H9 (cell line): ENCODE measurements at regions not wholly inside any gene's neighbourhood (a gene's known extent, or its start where the extent isn't known, plus 50 kb on each side); places are given as distances from the start of the nearest gene placed in this dataset.

ENCODE experiments used
- DNase-seq: peaks from one replicate; pipeline ENCODE4 v3.0.0-alpha.2; 2017
- H2AFZ ChIP-seq: one replicate; pipeline ENCODE4 v1.6.1; 2013; ENCODE audit warnings: mild to moderate bottlenecking, low read length, control low read depth, moderate library complexity
- H2AK5ac ChIP-seq: 2 replicates; pipeline ENCODE4 v1.6.1; 2013; ENCODE audit warnings: low read length, control low read depth, mixed read lengths; ENCODE audit not compliant: insufficient read length
- H2BK120ac ChIP-seq: one replicate; pipeline ENCODE4 v1.6.1; 2013; ENCODE audit warnings: low read depth, mild to moderate bottlenecking, low read length, control low read depth, inconsistent platforms; ENCODE audit not compliant: poor library complexity, severe bottlenecking
- H2BK12ac ChIP-seq: 2 replicates; pipeline ENCODE4 v1.6.1; 2013; ENCODE audit warnings: low read length, control low read depth, mixed read lengths, low read depth; ENCODE audit not compliant: insufficient read length
- H2BK15ac ChIP-seq: 2 replicates; pipeline ENCODE4 v1.6.1; 2013; ENCODE audit warnings: low read depth, low read length, control low read depth
- H2BK20ac ChIP-seq: one replicate; pipeline ENCODE4 v1.6.1; 2013; ENCODE audit warnings: low read depth, mild to moderate bottlenecking, low read length, control low read depth, inconsistent platforms; ENCODE audit not compliant: poor library complexity, severe bottlenecking
- H2BK5ac ChIP-seq: 2 replicates; pipeline ENCODE4 v1.6.1; 2013; ENCODE audit warnings: low read length, control low read depth, mixed read lengths; ENCODE audit not compliant: insufficient read length
- H3K14ac ChIP-seq: 2 replicates; pipeline ENCODE4 v1.6.1; 2013; ENCODE audit warnings: low read length, control low read depth; ENCODE audit not compliant: insufficient read depth
- H3K18ac ChIP-seq: 2 replicates; pipeline ENCODE4 v1.6.1; 2013; ENCODE audit warnings: low read depth, mild to moderate bottlenecking, mixed read lengths, low read length, control low read depth; ENCODE audit not compliant: insufficient read length
- H3K23ac ChIP-seq: 2 replicates; pipeline ENCODE4 v1.6.1; 2013; ENCODE audit warnings: low read length, control low read depth, mixed read lengths, low read depth; ENCODE audit not compliant: insufficient read length
- H3K23me2 ChIP-seq: 2 replicates; pipeline ENCODE4 v1.6.1; 2013; ENCODE audit warnings: low read depth, mild to moderate bottlenecking, mixed read lengths, low read length, control low read depth; ENCODE audit not compliant: insufficient read length, poor library complexity, severe bottlenecking
- H3K27ac ChIP-seq: 2 replicates; pipeline ENCODE4 v1.5.1; 2013; ENCODE audit warnings: low read length, control low read depth, mixed read lengths, low read depth; ENCODE audit not compliant: insufficient read length
- H3K27me3 ChIP-seq: 2 replicates; pipeline ENCODE4 v1.6.1; 2013; ENCODE audit warnings: low read length, control low read depth, inconsistent platforms; ENCODE audit not compliant: insufficient read depth
- H3K4ac ChIP-seq: 2 replicates; pipeline ENCODE4 v1.6.1; 2013; ENCODE audit warnings: low read depth, mild to moderate bottlenecking, control low read depth, inconsistent platforms, low read length, moderate library complexity
- H3K4me1 ChIP-seq: 2 replicates; pipeline ENCODE4 v1.6.1; 2013; ENCODE audit warnings: low read length, control low read depth, inconsistent platforms; ENCODE audit not compliant: insufficient read depth
- H3K4me2 ChIP-seq: 2 replicates; pipeline ENCODE4 v1.6.1; 2013; ENCODE audit warnings: low read length, control low read depth, mixed read lengths; ENCODE audit not compliant: insufficient read length, insufficient read depth
- H3K56ac ChIP-seq: 2 replicates; pipeline ENCODE4 v1.6.1; 2013; ENCODE audit warnings: low read depth, mild to moderate bottlenecking, mixed read lengths, low read length, control low read depth; ENCODE audit not compliant: insufficient read length
- H3K79me1 ChIP-seq: 2 replicates; pipeline ENCODE4 v1.6.1; 2013; ENCODE audit warnings: low read depth, mild to moderate bottlenecking, moderate library complexity, low read length, control low read depth, inconsistent platforms; ENCODE audit not compliant: insufficient read depth, poor library complexity, severe bottlenecking
- H3K79me2 ChIP-seq: 2 replicates; pipeline ENCODE4 v1.6.1; 2013; ENCODE audit warnings: low read length, control low read depth, inconsistent platforms; ENCODE audit not compliant: insufficient read depth
- H3K9ac ChIP-seq: 2 replicates; pipeline ENCODE4 v1.6.1; 2013; ENCODE audit warnings: low read length, control low read depth, mixed read lengths; ENCODE audit not compliant: insufficient read length; ENCODE audit errors: extremely low read depth
- H3K9me3 ChIP-seq: one replicate; pipeline ENCODE4 v1.6.1; 2013; ENCODE audit warnings: low read depth, low read length, inconsistent platforms; ENCODE audit not compliant: control insufficient read depth
- H3T11ph ChIP-seq: one replicate; pipeline ENCODE4 v1.6.1; 2013; ENCODE audit warnings: mild to moderate bottlenecking, low read length, control low read depth, inconsistent platforms
- H4K20me1 ChIP-seq: one replicate; pipeline ENCODE4 v1.6.1; 2013; ENCODE audit not compliant: control insufficient read depth, insufficient read length, insufficient read depth
- H4K5ac ChIP-seq: 2 replicates; pipeline ENCODE4 v1.6.1; 2013; ENCODE audit warnings: low read depth, mild to moderate bottlenecking, mixed read lengths, low read length, control low read depth; ENCODE audit not compliant: insufficient read length
- H4K8ac ChIP-seq: replicated peaks from 2 replicates; pipeline ENCODE4 v1.6.1; 2013; ENCODE audit warnings: low read length, control low read depth, mixed read lengths, low read depth; ENCODE audit not compliant: insufficient read length
- H4K91ac ChIP-seq: 2 replicates; pipeline ENCODE4 v1.6.1; 2013; ENCODE audit warnings: low read depth, mild to moderate bottlenecking, moderate library complexity, mixed read lengths, low read length, control low read depth; ENCODE audit not compliant: insufficient read length
- H3K27ac Mint-ChIP-seq, 3 experiments: 2 replicates in 2 of 3; 3 replicates in 1 of 3; pipeline ENCODE4 v1.8.0; 2020 to 2021; ENCODE audit warnings: mixed read lengths in 3 of 3, mild to moderate bottlenecking in 1 of 3, moderate library complexity in 1 of 3
- H3K27me3 Mint-ChIP-seq: 2 replicates; pipeline ENCODE4 v1.8.0; 2021; ENCODE audit warnings: low read depth, mild to moderate bottlenecking, moderate library complexity, mixed read lengths
- H3K36me3 Mint-ChIP-seq, 3 experiments: 2 replicates in 2 of 3; 3 replicates in 1 of 3; pipeline ENCODE4 v1.8.0; 2020 to 2021; ENCODE audit warnings: low read depth in 3 of 3, mixed read lengths in 3 of 3; ENCODE audit not compliant: insufficient read depth in 1 of 3
- H3K4me1 Mint-ChIP-seq, 2 experiments: 2 replicates each; pipeline ENCODE4 v1.8.0; 2020; ENCODE audit warnings: mixed read lengths in 2 of 2
- H3K4me3 Mint-ChIP-seq, 2 experiments: 2 replicates in 1 of 2; 3 replicates in 1 of 2; pipeline ENCODE4 v1.8.0; 2020 to 2021; ENCODE audit warnings: mild to moderate bottlenecking in 2 of 2, mixed read lengths in 2 of 2, moderate library complexity in 1 of 2
- H3K9me3 Mint-ChIP-seq, 2 experiments: 2 replicates in 1 of 2; 3 replicates in 1 of 2; pipeline ENCODE4 v1.8.0; 2020; ENCODE audit warnings: mild to moderate bottlenecking in 2 of 2, mixed read lengths in 2 of 2, moderate library complexity in 1 of 2
- WGBS: extraction: QIAGEN DNeasy Blood & Tissue Kit; methylation state at CpG from one replicate; pipeline ENCODE4 v1.1.7; 2013; ENCODE audit warnings: missing lambda C conversion rate, low lambda C conversion rate, mixed read lengths; ENCODE audit not compliant: insufficient read length; ENCODE audit errors: extremely low coverage; 5-methylcytosine and 5-hydroxymethylcytosine counted together
- TF ChIP-seq, protein P1 (sequence below): fragments of 200-600 bp; sonication (generic); conservative IDR thresholded peaks from 3 replicates; pipeline ENCODE4 v1.8.0; 2021; ENCODE audit warnings: antibody characterized with exemption, mild to moderate bottlenecking

DNA sequence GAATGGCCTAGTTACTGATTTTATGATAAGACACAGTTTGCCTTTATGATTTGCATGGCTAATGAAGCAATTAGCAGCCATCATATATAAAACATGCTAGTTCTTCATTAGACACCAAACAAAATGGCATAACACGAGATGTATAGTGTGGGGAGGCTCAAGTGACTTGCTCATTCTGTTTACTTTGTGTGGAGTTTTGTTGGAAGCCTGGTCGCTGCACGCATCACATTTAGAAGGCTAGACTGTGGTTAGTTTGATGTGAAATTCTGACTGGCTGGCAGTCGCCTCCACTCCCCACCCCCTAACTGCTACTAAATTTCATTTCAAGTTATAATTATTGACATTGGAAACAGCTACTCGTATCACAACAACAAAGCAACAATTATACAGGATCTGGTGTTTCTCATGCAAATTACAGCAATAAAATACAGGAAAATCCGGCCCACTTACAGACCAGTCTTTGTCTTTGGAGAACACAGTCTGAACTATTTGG, 356.1 kb downstream of the LMO4 start:
- Histone ChIP-seq H3K56ac (no peak overlapping the region), H4K20me1 (no peaks in the 10 kb centered on the region), H3K4me1 (peaks cover 9% of the 10 kb centered on the region; the same call in 1 of the 2 replicates), H3K23me2 (no peaks in the 10 kb centered on the region), H2AFZ (no peak overlapping the region), H3K4me2 (peak overlapping the region; percentile 59), H3K23ac (no peak overlapping the region), H3K79me2 (no peaks in the 10 kb centered on the region), H3T11ph (no peak overlapping the region), H3K27me3 (no peaks in the 10 kb centered on the region; the same call in 1 of the 2 replicates), H4K91ac (no peak overlapping the region), H3K9ac (no peak overlapping the region), H2BK20ac (no peak overlapping the region), H4K8ac (no peak overlapping the region), H2BK15ac (no peak overlapping the region), H2BK120ac (no peak overlapping the region), H2AK5ac (no peak overlapping the region), H3K79me1 (no peaks in the 10 kb centered on the region), H3K14ac (no peak overlapping the region), H2BK5ac (no peak overlapping the region), H4K5ac (no peak overlapping the region), H3K9me3 (no peaks in the 10 kb centered on the region), H3K18ac (no peak overlapping the region), H3K27ac (no peak overlapping the region), H2BK12ac (no peak overlapping the region), H3K4ac (no peak overlapping the region)
- no CpG with 5 or more reads among the region's 6 CpGs for whole genome bisulfite sequencing
- H3K4me3 Mint-ChIP-seq: peak overlapping the region; percentile 24 to 38
- H3K4me1 Mint-ChIP-seq: peaks cover 41 to 42% of the 10 kb centered on the region in 2 experiments
- H3K27ac Mint-ChIP-seq: peak overlapping the region in 1 of 3 experiments; percentile 96; a peak in 3 of 7 replicates
- peaks cover 52% of the 10 kb centered on the region for H3K27me3 Mint-ChIP-seq
- DNase-seq: no peak
- TF ChIP-seq, protein P1, sequence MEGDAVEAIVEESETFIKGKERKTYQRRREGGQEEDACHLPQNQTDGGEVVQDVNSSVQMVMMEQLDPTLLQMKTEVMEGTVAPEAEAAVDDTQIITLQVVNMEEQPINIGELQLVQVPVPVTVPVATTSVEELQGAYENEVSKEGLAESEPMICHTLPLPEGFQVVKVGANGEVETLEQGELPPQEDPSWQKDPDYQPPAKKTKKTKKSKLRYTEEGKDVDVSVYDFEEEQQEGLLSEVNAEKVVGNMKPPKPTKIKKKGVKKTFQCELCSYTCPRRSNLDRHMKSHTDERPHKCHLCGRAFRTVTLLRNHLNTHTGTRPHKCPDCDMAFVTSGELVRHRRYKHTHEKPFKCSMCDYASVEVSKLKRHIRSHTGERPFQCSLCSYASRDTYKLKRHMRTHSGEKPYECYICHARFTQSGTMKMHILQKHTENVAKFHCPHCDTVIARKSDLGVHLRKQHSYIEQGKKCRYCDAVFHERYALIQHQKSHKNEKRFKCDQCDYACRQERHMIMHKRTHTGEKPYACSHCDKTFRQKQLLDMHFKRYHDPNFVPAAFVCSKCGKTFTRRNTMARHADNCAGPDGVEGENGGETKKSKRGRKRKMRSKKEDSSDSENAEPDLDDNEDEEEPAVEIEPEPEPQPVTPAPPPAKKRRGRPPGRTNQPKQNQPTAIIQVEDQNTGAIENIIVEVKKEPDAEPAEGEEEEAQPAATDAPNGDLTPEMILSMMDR: no peak
- H3K36me3 Mint-ChIP-seq: peaks cover 0 to 3% (median 2%) of the 10 kb centered on the region in 3 experiments; a peak in 2 of 7 replicates
- peaks cover 0 to 3% of the 10 kb centered on the region in 2 experiments for H3K9me3 Mint-ChIP-seq
